ENCODE measurements at regions not wholly inside any gene's neighbourhood (a gene's known extent, or its start where the extent isn't known, plus 50 kb on each side); places are given as distances from the start of the nearest gene placed in this dataset.

DNA sequence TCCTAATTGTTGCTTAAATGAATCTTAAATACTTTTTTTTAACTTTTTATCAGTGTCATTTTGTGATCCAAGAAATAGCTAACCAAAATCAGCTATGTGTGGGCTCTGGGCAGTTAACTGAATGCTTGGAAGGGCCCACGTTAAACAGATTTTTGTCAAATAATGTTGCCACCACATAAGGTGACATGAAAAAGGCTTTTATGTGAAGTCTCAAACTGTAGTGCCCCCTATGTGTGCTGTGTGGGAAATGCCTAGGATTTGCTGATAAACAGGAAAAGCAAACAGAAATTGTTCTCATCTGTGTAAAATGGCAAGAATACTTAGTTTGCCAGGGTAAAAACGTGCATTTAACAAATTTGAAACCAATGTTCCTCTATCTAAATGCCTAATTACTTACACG is 242.2 kb downstream of the ZNF516 start:
- peak in 1 of 2 donors; percentile 31 for DNase-seq (ENCODE audit: low read depth in 1 of 2, low spot score in 1 of 2)
- TF ChIP-seq, protein P1, sequence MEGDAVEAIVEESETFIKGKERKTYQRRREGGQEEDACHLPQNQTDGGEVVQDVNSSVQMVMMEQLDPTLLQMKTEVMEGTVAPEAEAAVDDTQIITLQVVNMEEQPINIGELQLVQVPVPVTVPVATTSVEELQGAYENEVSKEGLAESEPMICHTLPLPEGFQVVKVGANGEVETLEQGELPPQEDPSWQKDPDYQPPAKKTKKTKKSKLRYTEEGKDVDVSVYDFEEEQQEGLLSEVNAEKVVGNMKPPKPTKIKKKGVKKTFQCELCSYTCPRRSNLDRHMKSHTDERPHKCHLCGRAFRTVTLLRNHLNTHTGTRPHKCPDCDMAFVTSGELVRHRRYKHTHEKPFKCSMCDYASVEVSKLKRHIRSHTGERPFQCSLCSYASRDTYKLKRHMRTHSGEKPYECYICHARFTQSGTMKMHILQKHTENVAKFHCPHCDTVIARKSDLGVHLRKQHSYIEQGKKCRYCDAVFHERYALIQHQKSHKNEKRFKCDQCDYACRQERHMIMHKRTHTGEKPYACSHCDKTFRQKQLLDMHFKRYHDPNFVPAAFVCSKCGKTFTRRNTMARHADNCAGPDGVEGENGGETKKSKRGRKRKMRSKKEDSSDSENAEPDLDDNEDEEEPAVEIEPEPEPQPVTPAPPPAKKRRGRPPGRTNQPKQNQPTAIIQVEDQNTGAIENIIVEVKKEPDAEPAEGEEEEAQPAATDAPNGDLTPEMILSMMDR (IDR thresholded peaks at IDR 0.05; ENCODE audit: low read depth, low read length) = peak; percentile 42

DNA sequence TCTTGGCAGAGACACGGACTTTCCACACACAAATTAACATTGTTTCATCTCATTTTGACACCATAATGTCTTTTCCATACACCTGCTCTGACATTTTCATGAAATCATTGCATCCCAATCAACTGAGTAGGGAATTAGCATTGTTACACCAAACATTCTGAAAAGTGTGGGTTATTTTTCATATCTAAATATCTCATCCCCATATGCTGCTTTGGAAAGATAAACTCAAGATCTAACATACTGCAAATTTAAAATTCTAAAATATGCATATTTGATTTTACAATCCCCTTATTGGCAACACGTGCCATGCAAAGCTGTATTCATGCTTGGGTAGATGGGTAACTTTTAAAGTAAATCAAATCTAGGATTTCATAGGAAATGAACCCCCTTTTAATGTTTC is 242.9 kb downstream of the ZNF516 start:
- Histone ChIP-seq H3K36me3 (no peaks in the 10 kb centered on the region), H3K27me3 (no peaks in the 10 kb centered on the region), H3K27ac (no peak overlapping the region), H3K4me1 (ENCODE audit: low read depth) (no peaks in the 10 kb centered on the region), H3K4me3 (no peak overlapping the region), H3K9me3 (ENCODE audit: low read depth) (no peaks in the 10 kb centered on the region)
- TF ChIP-seq, protein P1 (IDR thresholded peaks at IDR 0.05; ENCODE audit: low read depth, low read length) = no peak
- DNase-seq (ENCODE audit: low read depth in 1 of 2, low spot score in 1 of 2) = no peak

More for the DNA sequence above, 242.2 kb downstream of the ZNF516 start:
- H3K27ac ChIP-seq = no peak overlapping the region
- no peaks in the 10 kb centered on the region for H3K36me3 ChIP-seq
- no peaks in the 10 kb centered on the region for H3K9me3 ChIP-seq (ENCODE audit: low read depth)
- H3K4me3 ChIP-seq = no peak overlapping the region
- H3K27me3 ChIP-seq = no peaks in the 10 kb centered on the region
- H3K4me1 ChIP-seq (ENCODE audit: low read depth) = no peaks in the 10 kb centered on the region

DNA sequence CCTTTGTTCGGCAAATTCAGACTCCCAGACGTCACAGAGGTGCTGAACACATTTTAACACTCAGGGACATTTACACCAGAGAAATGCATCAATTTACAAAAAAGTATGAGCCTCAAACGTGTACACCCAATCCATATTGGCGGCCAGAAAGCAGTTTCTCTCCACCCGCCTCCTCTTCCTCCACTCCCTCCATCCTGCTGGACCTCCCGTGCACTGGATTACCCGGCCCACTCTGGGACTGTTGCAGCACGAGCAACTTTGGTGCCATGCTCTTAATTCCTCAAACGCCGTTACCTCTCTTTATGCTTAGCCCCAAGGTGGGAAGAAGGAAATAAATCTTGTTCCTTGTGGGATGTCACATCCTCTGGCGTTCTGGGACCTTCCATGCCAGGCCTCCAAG is 243.4 kb downstream of the ZNF516 start:
- no peaks in the 10 kb centered on the region for H3K36me3 ChIP-seq
- TF ChIP-seq, protein P1 (IDR thresholded peaks at IDR 0.05; ENCODE audit: low read depth, low read length) = no peak
- H3K27me3 ChIP-seq = no peaks in the 10 kb centered on the region

DNA sequence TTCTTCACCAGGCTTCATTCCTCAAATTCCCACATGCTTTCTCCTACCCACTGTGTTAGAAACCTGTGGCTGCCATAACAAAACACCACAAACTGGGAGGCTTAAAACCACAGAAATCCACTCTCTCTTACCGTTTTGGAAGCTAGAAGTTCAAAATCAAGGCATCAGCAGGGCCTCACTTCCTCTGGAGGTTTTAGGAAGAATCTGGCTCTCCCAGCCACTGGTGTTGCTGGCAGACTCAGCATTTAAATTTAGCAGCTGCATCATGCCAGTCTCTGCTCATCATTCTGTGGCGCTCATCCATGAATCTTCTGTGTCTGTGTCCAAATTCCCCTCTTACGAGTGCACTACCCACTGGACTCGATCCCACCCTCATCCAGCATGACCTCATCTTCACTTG is 248.5 kb downstream of the ZNF516 start:
- Histone ChIP-seq H3K27me3 (no peaks in the 10 kb centered on the region), H3K4me3 (no peak overlapping the region), H3K9me3 (ENCODE audit: low read depth) (no peaks in the 10 kb centered on the region), H3K4me1 (ENCODE audit: low read depth) (no peaks in the 10 kb centered on the region), H3K27ac (no peak overlapping the region), H3K36me3 (no peaks in the 10 kb centered on the region)
- TF ChIP-seq, protein P1 (IDR thresholded peaks at IDR 0.05; ENCODE audit: low read depth, low read length) = no peak
- DNase-seq (ENCODE audit: low read depth in 1 of 2, low spot score in 1 of 2) = no peak

More for the DNA sequence above, 243.4 kb downstream of the ZNF516 start:
- Histone ChIP-seq H3K27ac (no peak overlapping the region), H3K4me3 (no peak overlapping the region), H3K9me3 (ENCODE audit: low read depth) (no peaks in the 10 kb centered on the region), H3K4me1 (ENCODE audit: low read depth) (no peaks in the 10 kb centered on the region)
- DNase-seq (ENCODE audit: low read depth in 1 of 2, low spot score in 1 of 2) = no peak

DNA sequence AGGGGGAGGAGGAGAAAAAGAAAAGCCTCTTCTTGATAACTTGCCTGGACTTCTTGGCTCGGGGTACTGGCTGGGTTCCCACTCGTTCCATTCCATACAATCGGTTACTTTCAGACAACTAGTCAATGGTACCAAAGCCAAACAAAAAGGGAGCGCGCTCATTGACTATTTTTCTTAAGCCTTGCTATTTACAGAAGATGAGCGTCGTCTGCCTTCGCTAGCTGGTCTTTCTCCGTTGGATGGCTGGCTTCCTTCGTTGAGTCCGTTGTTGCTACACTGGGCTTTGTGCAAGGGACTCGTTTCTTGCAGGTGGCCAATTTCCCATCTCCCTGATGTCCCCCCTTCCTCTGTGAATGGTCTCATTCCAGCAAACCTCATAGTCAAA is 260.4 kb downstream of the ZNF516 start:
- TF ChIP-seq, protein P1 (IDR thresholded peaks at IDR 0.05; ENCODE audit: low read depth, low read length) = no peak
- H3K4me1 ChIP-seq (ENCODE audit: low read depth) = no peaks in the 10 kb centered on the region
- no peaks in the 10 kb centered on the region for H3K36me3 ChIP-seq
- H3K27ac ChIP-seq = no peak overlapping the region
- DNase-seq (ENCODE audit: low read depth in 1 of 2, low spot score in 1 of 2) = peak in 1 of 2 donors; percentile 9
- no peaks in the 10 kb centered on the region for H3K27me3 ChIP-seq
- no peak overlapping the region for H3K4me3 ChIP-seq
- H3K9me3 ChIP-seq (ENCODE audit: low read depth) = no peaks in the 10 kb centered on the region
